Tibial nerve (tissue), 4 donors: ENCODE measurements at regions not wholly inside any gene's neighbourhood (a gene's known extent, or its start where the extent isn't known, plus 50 kb on each side); places are given as distances from the start of the nearest gene placed in this dataset.

Source experiments
- DNase-seq, 2 donors: peaks; one replicate each; pipeline ENCODE4 v3.0.0-alpha.2; 2019; ENCODE audit warnings: low spot score in 2 of 2
- H3K27ac ChIP-seq, 4 donors: fragments of 200-600 bp; sonication (generic) in 3 of 4; one replicate each; pipeline ENCODE4 v1.5.1; 2017 to 2019; ENCODE audit warnings: mild to moderate bottlenecking in 1 of 4
- H3K27me3 ChIP-seq, 2 donors: fragments of 200-600 bp; sonication (generic) in 1 of 2; one replicate each; pipeline versions ENCODE4 v1.5.1 to v1.6.0; 2017 to 2019
- H3K36me3 ChIP-seq, 3 donors: fragments of 200-600 bp; sonication (generic); one replicate each; pipeline ENCODE4 v1.5.1; 2018 to 2019
- H3K4me1 ChIP-seq, 4 donors: fragments of 200-600 bp; sonication (generic) in 3 of 4; one replicate each; pipeline ENCODE4 v1.5.1; 2017 to 2019
- H3K4me3 ChIP-seq, 4 donors: fragments of 200-600 bp; sonication (generic) in 3 of 4; one replicate each; pipeline ENCODE4 v1.5.1; 2017 to 2019; ENCODE audit warnings: mild to moderate bottlenecking in 1 of 4, moderate library complexity in 1 of 4
- H3K9me3 ChIP-seq, 4 donors: fragments of 200-600 bp; sonication (generic) in 3 of 4; one replicate each; pipeline ENCODE4 v1.5.1; 2017 to 2019
- EP300 ChIP-seq, 2 donors: sonication (generic); formaldehyde crosslinking; IDR thresholded peaks; one replicate each; pipeline ENCODE4 v1.6.1; 2017; ENCODE audit warnings: antibody characterized with exemption in 2 of 2, mild to moderate bottlenecking in 1 of 2
- POLR2A ChIP-seq, 2 donors: fragments of 450-650 bp; IDR thresholded peaks; one replicate each; pipeline ENCODE4 v1.6.1; 2017; ENCODE audit warnings: antibody characterized with exemption in 2 of 2, mild to moderate bottlenecking in 2 of 2, moderate library complexity in 2 of 2
- WGBS, 2 donors: methylation state at CpG; one replicate each; pipeline ENCODE4 v1.1.5; 2018; 5-methylcytosine and 5-hydroxymethylcytosine counted together
- TF ChIP-seq, protein P1 (sequence below), 5 experiments: fragments of 200-600 bp in 3 of 5; fragments of 450-650 bp in 2 of 5; sonication (generic) in 3 of 5; IDR thresholded peaks; one replicate each; pipeline ENCODE4 v1.5.1; 2016 to 2019; ENCODE audit warnings: antibody characterized with exemption in 5 of 5, mild to moderate bottlenecking in 3 of 5, moderate library complexity in 2 of 5

- Histone ChIP-seq H3K4me1 (no peaks in the 10 kb centered on the region), H3K36me3 (no peaks in the 10 kb centered on the region), H3K4me3 (no peak overlapping the region), H3K27ac (no peak overlapping the region), H3K27me3 (no peaks in the 10 kb centered on the region), H3K9me3 (no peaks in the 10 kb centered on the region)
- WGBS, 2 donors: 74 to 77% methylated on average over 3 of the region's 3 CpGs
- DNase-seq: no peak
- no peak for TF ChIP-seq EP300 (IDR thresholded peaks at IDR 0.05)
Observed at GRCh38 chr20:11712639-11713160, 205.0 kb upstream of the BTBD3 start.

GRCh38 chr20:11714886-11715285 is 202.8 kb upstream of the BTBD3 start:
- H3K27me3 ChIP-seq: no peaks in the 10 kb centered on the region
- no peak overlapping the region for H3K27ac ChIP-seq
- no peaks in the 10 kb centered on the region for H3K9me3 ChIP-seq
- DNase-seq: no peak
- TF ChIP-seq EP300 (IDR thresholded peaks at IDR 0.05): no peak
- TF ChIP-seq, protein P1, sequence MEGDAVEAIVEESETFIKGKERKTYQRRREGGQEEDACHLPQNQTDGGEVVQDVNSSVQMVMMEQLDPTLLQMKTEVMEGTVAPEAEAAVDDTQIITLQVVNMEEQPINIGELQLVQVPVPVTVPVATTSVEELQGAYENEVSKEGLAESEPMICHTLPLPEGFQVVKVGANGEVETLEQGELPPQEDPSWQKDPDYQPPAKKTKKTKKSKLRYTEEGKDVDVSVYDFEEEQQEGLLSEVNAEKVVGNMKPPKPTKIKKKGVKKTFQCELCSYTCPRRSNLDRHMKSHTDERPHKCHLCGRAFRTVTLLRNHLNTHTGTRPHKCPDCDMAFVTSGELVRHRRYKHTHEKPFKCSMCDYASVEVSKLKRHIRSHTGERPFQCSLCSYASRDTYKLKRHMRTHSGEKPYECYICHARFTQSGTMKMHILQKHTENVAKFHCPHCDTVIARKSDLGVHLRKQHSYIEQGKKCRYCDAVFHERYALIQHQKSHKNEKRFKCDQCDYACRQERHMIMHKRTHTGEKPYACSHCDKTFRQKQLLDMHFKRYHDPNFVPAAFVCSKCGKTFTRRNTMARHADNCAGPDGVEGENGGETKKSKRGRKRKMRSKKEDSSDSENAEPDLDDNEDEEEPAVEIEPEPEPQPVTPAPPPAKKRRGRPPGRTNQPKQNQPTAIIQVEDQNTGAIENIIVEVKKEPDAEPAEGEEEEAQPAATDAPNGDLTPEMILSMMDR (IDR thresholded peaks at IDR 0.05): no peak
- TF ChIP-seq POLR2A (IDR thresholded peaks at IDR 0.05): no peak
- H3K36me3 ChIP-seq: no peaks in the 10 kb centered on the region
- H3K4me1 ChIP-seq: no peaks in the 10 kb centered on the region
- no peak overlapping the region for H3K4me3 ChIP-seq
- 19 to 24% methylated on average over 2 of the region's 2 CpGs for WGBS, 2 donors

DNA sequence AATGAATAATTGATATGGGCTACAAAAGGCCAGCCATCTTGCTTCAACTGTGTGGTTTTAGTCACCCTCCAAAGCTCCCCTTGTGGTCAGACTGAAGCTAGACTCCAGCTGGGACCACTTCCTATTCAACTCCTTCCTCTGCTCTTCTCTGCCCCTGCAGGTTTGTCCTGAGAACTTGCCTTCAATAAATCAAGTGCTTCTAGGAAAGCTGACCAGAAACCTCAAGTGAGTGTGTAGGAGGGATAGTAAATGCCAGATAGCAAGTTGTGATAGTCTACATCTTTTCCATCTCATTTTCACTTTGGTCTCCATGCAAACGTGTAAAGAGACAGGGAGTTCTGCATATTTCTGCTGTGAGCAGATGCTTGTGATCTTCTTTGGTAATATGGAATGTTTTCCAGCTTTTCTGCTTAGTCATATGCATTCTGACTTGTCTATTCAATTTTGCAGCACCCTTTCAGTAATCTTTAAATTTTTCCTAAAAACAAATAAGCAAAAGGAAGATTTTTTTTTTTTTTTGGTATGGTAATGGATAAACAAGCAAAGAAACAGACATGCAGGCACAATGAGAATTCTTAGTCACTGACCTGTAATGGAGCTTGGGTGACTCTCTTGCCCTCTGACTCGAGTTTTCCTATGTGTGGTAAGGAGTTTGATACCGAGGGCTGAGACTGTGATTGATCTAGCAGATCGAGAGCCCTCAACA is 201.3 kb upstream of the BTBD3 start:
- no peaks in the 10 kb centered on the region for H3K4me1 ChIP-seq
- no peaks in the 10 kb centered on the region for H3K9me3 ChIP-seq
- no peak for DNase-seq
- no peaks in the 10 kb centered on the region for H3K27me3 ChIP-seq
- no peaks in the 10 kb centered on the region for H3K36me3 ChIP-seq
- TF ChIP-seq, protein P1 (IDR thresholded peaks at IDR 0.05): no peak
- TF ChIP-seq EP300 (IDR thresholded peaks at IDR 0.05) (no peak), POLR2A (IDR thresholded peaks at IDR 0.05) (no peak)
- no peak overlapping the region for H3K27ac ChIP-seq
- WGBS, 2 donors: 55 to 58% methylated on average over 4 of the region's 4 CpGs
- no peak overlapping the region for H3K4me3 ChIP-seq

DNA sequence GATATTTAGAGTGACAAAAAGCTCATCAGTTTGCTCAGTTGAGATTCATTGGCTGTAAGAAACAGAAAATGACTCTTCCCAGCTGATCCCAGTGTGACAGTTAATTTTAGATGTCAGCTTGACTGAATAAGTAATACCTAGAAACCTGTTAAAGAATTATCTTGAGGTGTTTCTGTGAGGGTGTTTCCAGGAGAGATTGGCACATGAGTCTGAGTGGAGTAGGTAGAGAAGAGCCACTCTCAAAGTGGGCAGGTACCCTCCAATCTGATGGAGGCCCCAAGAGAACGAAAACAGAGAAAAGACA is 200.8 kb upstream of the BTBD3 start:
- H3K4me1 ChIP-seq: no peaks in the 10 kb centered on the region
- no peaks in the 10 kb centered on the region for H3K36me3 ChIP-seq
- WGBS, 2 donors: 94 to 100% methylated on average over 1 of the region's 1 CpG
- H3K4me3 ChIP-seq: no peak overlapping the region
- no peak overlapping the region for H3K27ac ChIP-seq
- no peaks in the 10 kb centered on the region for H3K9me3 ChIP-seq
- DNase-seq: no peak
- no peaks in the 10 kb centered on the region for H3K27me3 ChIP-seq
- TF ChIP-seq EP300 (IDR thresholded peaks at IDR 0.05): no peak
- no peak for TF ChIP-seq POLR2A (IDR thresholded peaks at IDR 0.05)
- TF ChIP-seq, protein P1 (IDR thresholded peaks at IDR 0.05): no peak

DNA sequence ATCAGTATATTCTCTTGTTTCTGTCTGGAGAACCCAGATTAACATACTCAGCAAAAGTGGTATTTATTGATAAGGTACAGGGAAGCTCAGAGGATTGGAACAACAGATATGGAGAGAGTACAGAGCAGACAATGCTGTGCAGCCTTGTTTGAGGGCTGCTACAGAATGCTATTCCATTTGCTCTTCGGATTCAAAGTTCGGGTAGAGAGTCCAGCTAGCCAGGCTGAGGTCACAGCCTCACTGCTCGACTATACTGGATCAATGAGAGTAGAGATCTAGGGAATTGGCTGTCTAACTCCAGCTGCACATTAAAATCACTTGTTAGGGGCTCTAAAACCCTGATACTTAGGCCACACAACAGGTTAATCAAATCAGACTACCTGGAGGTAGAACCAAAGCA is 200.1 kb upstream of the BTBD3 start:
- Histone ChIP-seq H3K27me3 (no peaks in the 10 kb centered on the region), H3K27ac (no peak overlapping the region), H3K36me3 (no peaks in the 10 kb centered on the region), H3K4me3 (no peak overlapping the region), H3K4me1 (no peaks in the 10 kb centered on the region), H3K9me3 (no peaks in the 10 kb centered on the region)
- no peak for TF ChIP-seq POLR2A (IDR thresholded peaks at IDR 0.05)
- DNase-seq: no peak
- 80 to 94% methylated on average over 3 of the region's 3 CpGs for WGBS, 2 donors

- no peaks in the 10 kb centered on the region for H3K4me1 ChIP-seq
- WGBS, 2 donors: 84 to 87% methylated on average over 1 of the region's 1 CpG
- TF ChIP-seq EP300 (IDR thresholded peaks at IDR 0.05): no peak
- TF ChIP-seq POLR2A (IDR thresholded peaks at IDR 0.05): no peak
- TF ChIP-seq, protein P1 (IDR thresholded peaks at IDR 0.05): no peak
- no peak for DNase-seq
- no peaks in the 10 kb centered on the region for H3K9me3 ChIP-seq
- no peaks in the 10 kb centered on the region for H3K36me3 ChIP-seq
- no peak overlapping the region for H3K27ac ChIP-seq
- H3K27me3 ChIP-seq: no peaks in the 10 kb centered on the region
- no peak overlapping the region for H3K4me3 ChIP-seq
Observed at GRCh38 chr20:11718474-11719094, 199.1 kb upstream of the BTBD3 start.
